Cardiac fibroblast (primary cell): ENCODE measurements at regions not wholly inside any gene's neighbourhood (a gene's known extent, or its start where the extent isn't known, plus 50 kb on each side); places are given as distances from the start of the nearest gene placed in this dataset.

Source experiments
- DNase-seq, 2 donors: peaks; one replicate each; pipeline versions ENCODE4 v3.0.0 to v3.0.0-alpha.2; 2010; ENCODE audit warnings: low read depth in 2 of 2
- H3K4me3 ChIP-seq, 2 donors: replicated peaks in 1 of 2; 1 replicate in 1 of 2; 2 replicates in 1 of 2; pipeline ENCODE4 v1.5.1; 2011; ENCODE audit warnings: low read depth in 2 of 2, low read length in 2 of 2, mild to moderate bottlenecking in 2 of 2, moderate library complexity in 1 of 2
- CTCF ChIP-seq: IDR thresholded peaks from one replicate; pipeline ENCODE4 v1.5.1; 2011; ENCODE audit warnings: low read depth, mild to moderate bottlenecking, low read length, inconsistent platforms

- DNase-seq, result peak; percentile 64 to 76
- H3K4me3 ChIP-seq, result no peak overlapping the region
- peak; percentile 48 for TF ChIP-seq CTCF
Observed at GRCh38 chr4:138938366-138938690, 77.3 kb upstream of the NOCT start.

- DNase-seq, result no peak
- no peak for TF ChIP-seq CTCF
Observed at GRCh38 chr4:138935135-138935807, 80.3 kb upstream of the NOCT start.

GRCh38 chr4:138927072-138927471 lies 88.5 kb upstream of the NOCT start:
- TF ChIP-seq CTCF, result no peak
- no peak overlapping the region for H3K4me3 ChIP-seq
- DNase-seq, result peak; percentile 43

More at GRCh38 chr4:138935135-138935807, 80.3 kb upstream of the NOCT start:
- H3K4me3 ChIP-seq, result no peak overlapping the region

- DNase-seq, result no peak
- TF ChIP-seq CTCF, result no peak
- H3K4me3 ChIP-seq, result no peak overlapping the region
Observed at GRCh38 chr4:138925495-138925894, 90.1 kb upstream of the NOCT start.

- peak overlapping the region in 1 of 2 donors; percentile 29 for H3K4me3 ChIP-seq
- peak; percentile 72 to 82 for DNase-seq
- peak; percentile 78 for TF ChIP-seq CTCF
Observed at GRCh38 chr4:138919094-138919936, 96.3 kb upstream of the NOCT start.

- H3K4me3 ChIP-seq, result no peak overlapping the region
- no peak for DNase-seq
- no peak for TF ChIP-seq CTCF
Observed at GRCh38 chr4:138918169-138918869, 97.3 kb upstream of the NOCT start.
